Right hindlimb (tissue), 1 donor: ENCODE measurements at regions not wholly inside any gene's neighbourhood (a gene's known extent, or its start where the extent isn't known, plus 50 kb on each side); places are given as distances from the start of the nearest gene placed in this dataset.
"Not testable (repeated sequence)": the region's sequence is repeated elsewhere in the genome, so short reads cannot be mapped to it uniquely, and the experiment has no call there.

Experiments used
- DNase-seq: peaks from one replicate; pipeline ENCODE4 v3.0.0-alpha.2; 2018

- DNase-seq = peak; percentile 46
These were observed 95.2 kb downstream of the PLCE1 start for GRCh38 chr10:94088926-94089381.

- no peak for DNase-seq
These were observed 97.9 kb downstream of the PLCE1 start for GRCh38 chr10:94091649-94092048.

GRCh38 chr10:94092848-94093247 is 99.1 kb downstream of the PLCE1 start:
- no peak for DNase-seq

GRCh38 chr10:94093286-94093905 is 99.7 kb downstream of the PLCE1 start:
- no peak for DNase-seq

- DNase-seq = no peak
These were observed 100.8 kb downstream of the PLCE1 start for GRCh38 chr10:94094540-94094939.

GRCh38 chr10:94097656-94098055 is 103.9 kb downstream of the PLCE1 start:
- DNase-seq = no peak

GRCh38 chr10:94098896-94099295 is 105.2 kb downstream of the PLCE1 start:
- DNase-seq = no peak

- no peak for DNase-seq
These were observed 108.2 kb downstream of the PLCE1 start for GRCh38 chr10:94101894-94102293.

GRCh38 chr10:94102436-94102835 is 108.7 kb downstream of the PLCE1 start:
- no peak for DNase-seq

- DNase-seq = no peak
These were observed 109.5 kb downstream of the PLCE1 start for GRCh38 chr10:94103192-94103591.

GRCh38 chr10:94103801-94104221 is 110.1 kb downstream of the PLCE1 start:
- peak; percentile 60 for DNase-seq

- no peak for DNase-seq
These were observed 110.7 kb downstream of the PLCE1 start for GRCh38 chr10:94104316-94105000.

- DNase-seq = no peak
These were observed 111.5 kb downstream of the PLCE1 start for GRCh38 chr10:94105226-94105625.

- DNase-seq = no peak
These were observed 113.5 kb downstream of the PLCE1 start for GRCh38 chr10:94107191-94107590.

GRCh38 chr10:94108200-94108599 is 114.5 kb downstream of the PLCE1 start:
- DNase-seq = no peak

- no peak for DNase-seq
These were observed 117.6 kb downstream of the PLCE1 start for GRCh38 chr10:94111367-94111766.

- no peak for DNase-seq
These were observed 118.6 kb downstream of the PLCE1 start for GRCh38 chr10:94112321-94112720.

GRCh38 chr10:94115725-94116124 is 122.0 kb downstream of the PLCE1 start:
- no peak for DNase-seq

- DNase-seq = no peak
These were observed 123.1 kb downstream of the PLCE1 start for GRCh38 chr10:94116848-94117247.

- no peak for DNase-seq
These were observed 128.5 kb downstream of the PLCE1 start for GRCh38 chr10:94122211-94122610.

- no peak for DNase-seq
These were observed 129.7 kb downstream of the PLCE1 start for GRCh38 chr10:94123258-94123995.

- not testable (repeated sequence) for DNase-seq
These were observed 130.4 kb downstream of the PLCE1 start for GRCh38 chr10:94124147-94124546.

GRCh38 chr10:94125268-94125667 is 131.5 kb downstream of the PLCE1 start:
- not testable (repeated sequence) for DNase-seq

GRCh38 chr10:94125856-94126255 is 132.1 kb downstream of the PLCE1 start:
- DNase-seq = no peak
